NT2/D1 (cell line): ENCODE measurements at regions not wholly inside any gene's neighbourhood (a gene's known extent, or its start where the extent isn't known, plus 50 kb on each side); places are given as distances from the start of the nearest gene placed in this dataset.

Source experiments
- DNase-seq: peaks from one replicate; pipeline ENCODE4 v3.0.0-alpha.2; 2011; ENCODE audit warnings: low read depth, low spot score
- H3K27me3 ChIP-seq: 2 replicates; pipeline ENCODE4 v1.6.0; 2011; ENCODE audit warnings: mild to moderate bottlenecking; ENCODE audit not compliant: insufficient read length, insufficient read depth
- H3K36me3 ChIP-seq: 2 replicates; pipeline ENCODE4 v1.6.1; 2011; ENCODE audit warnings: mild to moderate bottlenecking, low read length, mixed read lengths; ENCODE audit not compliant: insufficient read depth, insufficient read length
- H3K4me1 ChIP-seq: 2 replicates; pipeline ENCODE4 v1.5.1; 2011; ENCODE audit not compliant: insufficient read depth, insufficient read length
- H3K4me3 ChIP-seq: 2 replicates; pipeline ENCODE4 v1.5.1; 2011; ENCODE audit warnings: low read depth; ENCODE audit not compliant: insufficient read length
- H3K9ac ChIP-seq: 2 replicates; pipeline ENCODE4 v1.6.0; 2011; ENCODE audit warnings: low read depth; ENCODE audit not compliant: insufficient read length
- H3K9me3 ChIP-seq: 2 replicates; pipeline ENCODE4 v1.5.1; 2011; ENCODE audit warnings: mild to moderate bottlenecking, low read length; ENCODE audit not compliant: insufficient read depth
- SUZ12 ChIP-seq: IDR thresholded peaks from 2 replicates; pipeline ENCODE4 v1.6.1; 2011; ENCODE audit not compliant: insufficient read length, insufficient read depth; ENCODE audit errors: extremely low read depth
- YY1 ChIP-seq: IDR thresholded peaks from 2 replicates; pipeline ENCODE4 v1.6.1; 2011; ENCODE audit not compliant: insufficient read length, insufficient read depth
- ZNF274 ChIP-seq: IDR thresholded peaks from 2 replicates; pipeline ENCODE4 v1.6.1; 2011; ENCODE audit warnings: mild to moderate bottlenecking, low read depth, low read length

DNA sequence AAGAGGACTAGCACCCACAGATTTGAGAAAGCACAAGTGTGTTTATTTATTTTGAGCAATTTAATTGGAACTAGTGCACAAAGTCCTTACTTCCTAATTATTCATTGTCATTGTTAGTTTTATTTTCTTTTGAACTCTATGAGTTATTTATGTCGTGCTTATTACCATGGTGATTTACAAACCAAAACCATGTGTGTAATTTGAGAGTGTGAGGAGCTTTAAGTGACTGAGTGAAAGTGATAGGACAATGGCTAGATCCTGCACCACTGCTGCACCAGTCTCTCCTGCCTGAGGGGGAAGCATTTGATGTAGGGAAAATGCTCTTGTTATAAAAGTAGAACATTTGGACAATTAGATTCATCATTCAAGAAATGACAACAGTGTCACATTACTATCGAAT lies 172.3 kb upstream of the KLF12 start:
- Histone ChIP-seq H3K9me3 (no peaks in the 10 kb centered on the region), H3K4me1 (no peaks in the 10 kb centered on the region), H3K36me3 (no peaks in the 10 kb centered on the region), H3K27me3 (no peaks in the 10 kb centered on the region), H3K9ac (no peak overlapping the region), H3K4me3 (no peak overlapping the region)
- TF ChIP-seq ZNF274 (no peak), YY1 (no peak), SUZ12 (no peak)
- DNase-seq, result no peak

DNA sequence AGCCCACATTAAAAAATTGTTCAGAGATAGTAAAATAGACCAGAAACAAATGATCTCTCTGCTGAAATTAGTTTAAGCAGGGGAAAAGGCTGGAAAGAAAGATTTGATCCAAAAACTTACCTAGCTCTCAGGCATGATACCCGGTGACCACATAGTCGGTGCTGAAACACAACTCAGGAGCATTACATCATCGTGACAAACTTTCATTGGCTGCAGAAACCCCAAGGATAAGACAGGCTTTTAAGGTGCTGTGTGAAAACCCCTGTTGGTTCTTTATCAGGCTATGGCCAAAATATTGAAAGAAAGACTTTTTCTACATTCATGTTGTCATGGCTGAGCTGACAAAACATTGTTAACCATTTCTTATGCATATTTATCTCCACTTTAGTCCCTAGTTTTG lies 171.7 kb upstream of the KLF12 start:
- Histone ChIP-seq H3K4me3 (no peak overlapping the region), H3K9me3 (no peaks in the 10 kb centered on the region), H3K36me3 (no peaks in the 10 kb centered on the region), H3K27me3 (no peaks in the 10 kb centered on the region), H3K4me1 (no peaks in the 10 kb centered on the region), H3K9ac (no peak overlapping the region)
- TF ChIP-seq YY1, result no peak
- TF ChIP-seq ZNF274, result no peak
- no peak for TF ChIP-seq SUZ12
- DNase-seq, result no peak

DNA sequence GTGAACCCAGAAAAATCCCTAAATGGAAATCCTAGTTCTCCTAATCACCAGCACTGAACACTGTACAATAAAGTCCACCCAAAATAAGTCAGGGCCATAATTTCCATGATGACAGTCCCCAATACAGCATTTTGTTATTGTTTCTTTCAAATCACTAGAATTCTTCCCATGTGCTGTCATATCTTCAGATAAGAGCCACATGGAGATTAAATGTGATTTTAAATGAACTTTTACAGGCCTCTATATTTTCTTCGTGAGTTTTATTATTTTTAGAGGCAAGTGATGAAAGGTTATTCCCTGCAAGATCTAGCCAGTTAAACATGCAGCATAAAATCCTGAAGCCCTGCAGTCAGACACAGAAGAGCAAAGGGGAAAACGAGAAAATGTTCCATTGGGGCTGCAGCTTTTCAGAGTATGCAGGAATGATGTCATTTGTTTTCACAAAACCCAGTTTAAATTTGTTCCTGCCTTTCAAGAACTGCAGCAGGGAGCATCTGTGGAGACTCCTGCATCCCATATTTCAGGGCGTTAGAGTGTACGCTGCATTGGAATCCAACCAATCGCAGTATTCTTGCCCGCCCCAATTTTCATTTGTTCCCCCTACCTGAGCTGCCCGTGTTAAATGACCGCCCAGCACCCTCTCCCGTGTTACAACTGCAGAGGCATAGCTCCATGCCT lies 167.2 kb upstream of the KLF12 start:
- H3K4me1 ChIP-seq, result no peaks in the 10 kb centered on the region
- no peak overlapping the region for H3K4me3 ChIP-seq
- H3K36me3 ChIP-seq, result no peaks in the 10 kb centered on the region
- DNase-seq, result no peak
- H3K27me3 ChIP-seq, result no peaks in the 10 kb centered on the region
- TF ChIP-seq ZNF274 (no peak), YY1 (no peak), SUZ12 (no peak)
- no peaks in the 10 kb centered on the region for H3K9me3 ChIP-seq
- no peak overlapping the region for H3K9ac ChIP-seq

DNA sequence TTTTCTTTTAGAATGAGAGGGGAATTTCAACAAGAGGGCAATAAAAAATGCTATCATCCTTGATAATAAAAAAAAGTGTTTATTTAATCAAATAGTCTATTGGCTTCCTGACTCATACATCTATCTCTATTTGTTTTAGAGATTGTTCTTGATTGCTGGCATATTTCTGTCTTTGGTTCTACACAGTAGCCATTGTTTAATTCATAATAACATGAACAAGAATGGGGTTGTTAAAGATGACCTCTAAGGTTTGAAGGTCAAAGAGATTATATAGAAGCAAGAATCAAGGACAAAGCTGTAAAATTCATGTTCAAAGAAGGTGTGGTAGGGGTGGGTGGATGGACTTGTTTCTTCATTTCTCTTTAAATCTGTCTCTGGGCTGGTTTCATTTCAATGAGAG lies 166.0 kb upstream of the KLF12 start:
- H3K4me3 ChIP-seq, result no peak overlapping the region

DNA sequence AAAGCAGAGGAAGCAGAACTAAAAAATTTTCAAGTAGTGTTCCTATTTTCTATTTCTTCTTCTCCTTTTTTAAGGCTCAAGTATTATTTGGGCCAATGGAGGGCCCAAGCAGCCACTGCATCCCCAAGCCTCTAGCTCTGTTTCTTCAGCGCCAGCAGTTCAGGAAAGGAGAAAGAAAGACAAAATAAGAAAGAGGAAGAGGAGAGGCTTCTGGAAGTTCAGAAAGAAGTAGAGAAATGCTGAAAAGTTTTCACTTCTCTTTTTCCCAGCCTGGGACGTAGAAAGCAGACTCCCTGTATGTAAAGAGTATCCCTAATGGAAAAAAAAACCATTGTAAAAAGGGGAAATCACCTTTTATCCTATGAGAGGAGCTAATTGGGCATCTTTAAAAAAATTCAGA lies 165.5 kb upstream of the KLF12 start:
- Histone ChIP-seq H3K9me3 (no peaks in the 10 kb centered on the region), H3K36me3 (no peaks in the 10 kb centered on the region), H3K27me3 (no peaks in the 10 kb centered on the region), H3K9ac (no peak overlapping the region), H3K4me1 (no peaks in the 10 kb centered on the region), H3K4me3 (no peak overlapping the region)
- TF ChIP-seq YY1 (no peak), SUZ12 (no peak), ZNF274 (no peak)
- DNase-seq, result no peak

More for the DNA sequence above, 166.0 kb upstream of the KLF12 start:
- no peak for DNase-seq
- H3K9ac ChIP-seq, result no peak overlapping the region
- H3K36me3 ChIP-seq, result no peaks in the 10 kb centered on the region
- H3K27me3 ChIP-seq, result no peaks in the 10 kb centered on the region
- TF ChIP-seq SUZ12 (no peak), ZNF274 (no peak), YY1 (no peak)
- no peaks in the 10 kb centered on the region for H3K9me3 ChIP-seq
- H3K4me1 ChIP-seq, result no peaks in the 10 kb centered on the region

DNA sequence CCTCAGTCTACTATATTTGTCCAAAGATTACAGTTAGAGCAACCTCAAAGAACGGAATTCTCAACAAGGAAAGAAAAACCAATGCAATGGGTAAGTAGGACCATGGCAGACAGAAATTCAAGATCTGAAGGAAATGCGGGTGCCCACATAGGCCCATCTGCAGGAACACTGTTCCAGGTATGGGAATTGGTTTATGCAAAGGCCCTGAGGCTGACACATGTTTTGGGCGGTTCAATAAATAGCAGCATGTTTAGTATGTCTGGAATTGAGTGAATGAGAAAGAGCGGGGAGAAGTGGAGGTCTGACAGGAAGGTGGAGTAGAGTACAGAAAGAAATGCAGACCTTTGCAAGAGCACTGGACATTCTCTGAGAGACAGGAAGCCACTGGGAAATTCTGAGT lies 164.7 kb upstream of the KLF12 start:
- Histone ChIP-seq H3K4me1 (no peaks in the 10 kb centered on the region), H3K9me3 (no peaks in the 10 kb centered on the region), H3K4me3 (no peak overlapping the region), H3K27me3 (no peaks in the 10 kb centered on the region), H3K9ac (no peak overlapping the region), H3K36me3 (no peaks in the 10 kb centered on the region)
- no peak for DNase-seq
- no peak for TF ChIP-seq SUZ12
- TF ChIP-seq ZNF274, result no peak
- no peak for TF ChIP-seq YY1

DNA sequence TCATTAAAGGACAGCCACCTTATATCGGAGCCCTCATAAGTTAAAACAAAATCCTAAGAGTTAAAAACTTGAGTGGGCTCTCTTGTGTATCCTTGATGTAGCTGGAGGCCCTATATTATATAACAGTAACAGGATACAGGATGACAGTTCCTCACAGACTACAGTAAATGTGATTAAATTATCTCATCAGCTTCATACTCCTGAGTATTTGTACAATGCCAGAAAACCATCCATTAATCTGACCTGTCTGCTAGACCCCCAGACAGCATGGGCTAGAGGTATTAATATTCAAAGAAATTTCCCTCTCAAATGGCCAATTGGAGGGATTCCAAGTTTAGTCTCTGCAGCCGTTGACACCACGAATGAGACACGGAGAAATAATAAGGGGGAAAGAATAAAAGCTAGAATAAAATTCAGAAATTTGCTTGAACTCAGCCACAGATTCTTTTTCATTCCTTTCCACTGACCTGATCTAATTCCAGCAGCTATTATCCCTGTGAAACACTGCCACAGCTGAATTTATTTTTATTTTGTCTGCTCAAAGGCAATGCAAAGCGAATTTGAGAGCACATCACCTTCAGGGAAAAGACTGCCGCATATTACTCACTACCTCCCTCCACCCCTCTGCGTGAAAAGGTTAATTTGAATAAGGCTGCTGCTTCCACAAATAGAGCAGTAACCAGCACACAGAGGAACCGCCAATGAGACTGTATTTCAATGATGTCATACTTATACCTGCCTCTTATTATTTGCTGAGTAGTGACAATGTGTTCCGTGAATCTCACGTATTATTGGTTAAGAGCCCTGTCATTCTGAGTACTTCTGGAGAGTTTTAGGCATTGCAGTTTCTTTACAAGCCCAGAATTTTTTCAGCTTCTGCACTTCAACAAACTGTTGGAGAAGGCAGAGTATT lies 155.9 kb upstream of the KLF12 start:
- H3K4me3 ChIP-seq, result no peak overlapping the region

More for the DNA sequence above, 155.9 kb upstream of the KLF12 start:
- H3K9ac ChIP-seq, result no peak overlapping the region
- no peaks in the 10 kb centered on the region for H3K27me3 ChIP-seq
- no peak for DNase-seq
- peaks cover 2% of the 10 kb centered on the region for H3K4me1 ChIP-seq
- H3K36me3 ChIP-seq, result no peaks in the 10 kb centered on the region
- TF ChIP-seq ZNF274 (no peak), SUZ12 (no peak), YY1 (no peak)
- H3K9me3 ChIP-seq, result no peaks in the 10 kb centered on the region
